HUES64 (cell line): ENCODE measurements at regions not wholly inside any gene's neighbourhood (a gene's known extent, or its start where the extent isn't known, plus 50 kb on each side); places are given as distances from the start of the nearest gene placed in this dataset.
"Not testable (repeated sequence)": the region's sequence is repeated elsewhere in the genome, so short reads cannot be mapped to it uniquely, and the experiment has no call there.

ENCODE experiments used
- H3K27ac ChIP-seq: 2 replicates; pipeline ENCODE4 v1.7.0; 2013; ENCODE audit warnings: low read depth, low read length, inconsistent platforms
- H3K27me3 ChIP-seq: 2 replicates; pipeline ENCODE4 v1.6.1; 2013; ENCODE audit warnings: mild to moderate bottlenecking, low read length; ENCODE audit not compliant: insufficient read depth
- H3K36me3 ChIP-seq: 2 replicates; pipeline ENCODE4 v1.6.1; 2013; ENCODE audit warnings: mild to moderate bottlenecking, low read length; ENCODE audit not compliant: insufficient read depth
- H3K4me1 ChIP-seq: 2 replicates; pipeline ENCODE4 v1.6.1; 2013; ENCODE audit warnings: mild to moderate bottlenecking, low read length, moderate library complexity; ENCODE audit not compliant: insufficient read depth
- H3K4me3 ChIP-seq: 2 replicates; pipeline ENCODE4 v1.5.1; 2013; ENCODE audit warnings: mild to moderate bottlenecking, low read length, moderate library complexity
- H3K9ac ChIP-seq: 2 replicates; pipeline ENCODE4 v1.6.1; 2013; ENCODE audit warnings: mild to moderate bottlenecking, low read depth, low read length
- H3K9me3 ChIP-seq: 2 replicates; pipeline ENCODE4 v1.6.1; 2013; ENCODE audit warnings: low read depth, low read length; ENCODE audit not compliant: insufficient read depth
- WGBS: fragments of 150-250, 120-280 bp; methylation state at CpG from one replicate; pipeline ENCODE4 v1.1.7; 2013; ENCODE audit warnings: missing lambda C conversion rate; 5-methylcytosine and 5-hydroxymethylcytosine counted together

GRCh38 chr14:44612002-44612401 is 104.9 kb upstream of the FSCB start:
- Histone ChIP-seq H3K27me3 (no peaks in the 10 kb centered on the region), H3K9ac (no peak overlapping the region), H3K4me3 (no peak overlapping the region), H3K27ac (no peak overlapping the region), H3K9me3 (no peaks in the 10 kb centered on the region), H3K4me1 (no peaks in the 10 kb centered on the region), H3K36me3 (no peaks in the 10 kb centered on the region)
- 92% methylated on average over 4 of the region's 4 CpGs for WGBS

- H3K9me3 ChIP-seq = no peaks in the 10 kb centered on the region
- no peak overlapping the region for H3K9ac ChIP-seq
- H3K36me3 ChIP-seq = no peaks in the 10 kb centered on the region
- H3K27ac ChIP-seq = no peak overlapping the region
- 96% methylated on average over 4 of the region's 5 CpGs for WGBS
- no peaks in the 10 kb centered on the region for H3K4me1 ChIP-seq
- H3K27me3 ChIP-seq = no peaks in the 10 kb centered on the region
- H3K4me3 ChIP-seq = no peak overlapping the region
These were observed 102.9 kb upstream of the FSCB start for GRCh38 chr14:44609876-44610510.

GRCh38 chr14:44609201-44609600 is 102.1 kb upstream of the FSCB start:
- no peaks in the 10 kb centered on the region for H3K4me1 ChIP-seq
- WGBS = no CpG with 5 or more reads among the region's 1 CpG
- no peaks in the 10 kb centered on the region for H3K36me3 ChIP-seq
- no peak overlapping the region for H3K9ac ChIP-seq
- H3K9me3 ChIP-seq = no peaks in the 10 kb centered on the region
- no peaks in the 10 kb centered on the region for H3K27me3 ChIP-seq
- H3K27ac ChIP-seq = no peak overlapping the region
- no peak overlapping the region for H3K4me3 ChIP-seq

GRCh38 chr14:44607701-44608100 is 100.6 kb upstream of the FSCB start:
- H3K4me3 ChIP-seq = no peak overlapping the region
- no peaks in the 10 kb centered on the region for H3K9me3 ChIP-seq
- WGBS = 83% methylated on average over 1 of the region's 1 CpG
- H3K27me3 ChIP-seq = no peaks in the 10 kb centered on the region
- no peak overlapping the region for H3K9ac ChIP-seq
- H3K36me3 ChIP-seq = no peaks in the 10 kb centered on the region
- no peak overlapping the region for H3K27ac ChIP-seq
- no peaks in the 10 kb centered on the region for H3K4me1 ChIP-seq

- WGBS = 89% methylated on average over 2 of the region's 3 CpGs
- no peaks in the 10 kb centered on the region for H3K27me3 ChIP-seq
These were observed 99.5 kb upstream of the FSCB start for GRCh38 chr14:44606576-44606975.

GRCh38 chr14:44601266-44601665 is 94.2 kb upstream of the FSCB start:
- not testable (repeated sequence) for H3K9me3 ChIP-seq, H3K36me3 ChIP-seq, H3K27me3 ChIP-seq, H3K27ac ChIP-seq, H3K4me3 ChIP-seq, H3K4me1 ChIP-seq, H3K9ac ChIP-seq
- 95% methylated on average over 37 of the region's 37 CpGs for WGBS

More at GRCh38 chr14:44606576-44606975, 99.5 kb upstream of the FSCB start:
- Histone ChIP-seq H3K4me1 (0 out of 2 replicates have a peak, but pooled peaks cover 3% of the 10 kb centered on the region), H3K27ac (no peak overlapping the region), H3K36me3 (no peaks in the 10 kb centered on the region), H3K9ac (no peak overlapping the region), H3K4me3 (no peak overlapping the region), H3K9me3 (no peaks in the 10 kb centered on the region)

GRCh38 chr14:44589180-44589579 is 82.1 kb upstream of the FSCB start:
- no peaks in the 10 kb centered on the region for H3K36me3 ChIP-seq
- no peak overlapping the region for H3K4me3 ChIP-seq
- no peaks in the 10 kb centered on the region for H3K4me1 ChIP-seq
- H3K9me3 ChIP-seq = no peaks in the 10 kb centered on the region
- 100% methylated on average over 3 of the region's 3 CpGs for WGBS
- H3K9ac ChIP-seq = no peak overlapping the region
- no peak overlapping the region for H3K27ac ChIP-seq
- no peaks in the 10 kb centered on the region for H3K27me3 ChIP-seq

GRCh38 chr14:44586910-44587309 is 79.8 kb upstream of the FSCB start:
- no peaks in the 10 kb centered on the region for H3K36me3 ChIP-seq
- no peak overlapping the region for H3K9ac ChIP-seq
- H3K27me3 ChIP-seq = no peaks in the 10 kb centered on the region
- no peaks in the 10 kb centered on the region for H3K4me1 ChIP-seq
- H3K27ac ChIP-seq = no peak overlapping the region
- no peak overlapping the region for H3K4me3 ChIP-seq
- H3K9me3 ChIP-seq = no peaks in the 10 kb centered on the region

- Histone ChIP-seq H3K9ac (no peak overlapping the region), H3K36me3 (no peaks in the 10 kb centered on the region)
These were observed 69.3 kb upstream of the FSCB start for GRCh38 chr14:44576356-44576755.

GRCh38 chr14:44567997-44568396 is 60.9 kb upstream of the FSCB start:
- no peaks in the 10 kb centered on the region for H3K4me1 ChIP-seq
- no peaks in the 10 kb centered on the region for H3K36me3 ChIP-seq
- H3K27me3 ChIP-seq = no peaks in the 10 kb centered on the region
- no peak overlapping the region for H3K27ac ChIP-seq
- H3K9ac ChIP-seq = no peak overlapping the region
- no peaks in the 10 kb centered on the region for H3K9me3 ChIP-seq
- WGBS = 82% methylated on average over 1 of the region's 1 CpG
- H3K4me3 ChIP-seq = no peak overlapping the region

More at GRCh38 chr14:44576356-44576755, 69.3 kb upstream of the FSCB start:
- Histone ChIP-seq H3K4me3 (no peak overlapping the region), H3K4me1 (no peaks in the 10 kb centered on the region), H3K27ac (no peak overlapping the region), H3K27me3 (no peaks in the 10 kb centered on the region), H3K9me3 (no peaks in the 10 kb centered on the region)

GRCh38 chr14:44565968-44566367 is 58.9 kb upstream of the FSCB start:
- Histone ChIP-seq H3K9me3 (no peaks in the 10 kb centered on the region), H3K36me3 (no peaks in the 10 kb centered on the region), H3K4me3 (no peak overlapping the region), H3K4me1 (no peaks in the 10 kb centered on the region), H3K27me3 (no peaks in the 10 kb centered on the region), H3K9ac (no peak overlapping the region), H3K27ac (no peak overlapping the region)

- H3K27me3 ChIP-seq = no peaks in the 10 kb centered on the region
- no peak overlapping the region for H3K27ac ChIP-seq
- H3K9me3 ChIP-seq = no peaks in the 10 kb centered on the region
- 88% methylated on average over 2 of the region's 2 CpGs for WGBS
- H3K36me3 ChIP-seq = no peaks in the 10 kb centered on the region
- H3K9ac ChIP-seq = no peak overlapping the region
- no peaks in the 10 kb centered on the region for H3K4me1 ChIP-seq
- no peak overlapping the region for H3K4me3 ChIP-seq
These were observed 57.8 kb upstream of the FSCB start for GRCh38 chr14:44564908-44565307.
